MCF 10A (cell line): ENCODE measurements at regions not wholly inside any gene's neighbourhood (a gene's known extent, or its start where the extent isn't known, plus 50 kb on each side); places are given as distances from the start of the nearest gene placed in this dataset.
A peak's percentile ranks its signal among the peaks of the same experiment; 100 is the strongest.

Source experiments
- BruUV-seq: library from RNA; stranded (reverse); fragments of 400-500 nt; replicated peaks from 2 replicates; lab custom pipeline; 2021; lab: Mats Ljungman, UMichigan
- CTCF ChIA-PET: fragments of 300-600 bp; sonication (Branson Sonifier 250); formaldehyde crosslinking; extraction: SDS; loops from one replicate; lab custom pipeline; 2021; ENCODE audit warnings: antibody characterized with exemption, inconsistent platforms; lab: Yijun Ruan, JAX
- POLR2A ChIA-PET: fragments of 300-600, 350-650 bp; sonication (Branson Sonifier 250); formaldehyde crosslinking; extraction: SDS; loops from one replicate; lab custom pipeline; 2020; ENCODE audit warnings: antibody characterized with exemption, inconsistent platforms; lab: Yijun Ruan, JAX
- DNase-seq: peaks from one replicate; pipeline ENCODE4 v3.0.0-alpha.2; 2018; ENCODE audit not compliant: unreplicated experiment
- H3K27ac Mint-ChIP-seq: one replicate; pipeline ENCODE4 v1.8.0; 2022; ENCODE audit warnings: mild to moderate bottlenecking, low read depth, mixed read lengths; ENCODE audit not compliant: unreplicated experiment
- H3K27me3 Mint-ChIP-seq: one replicate; pipeline ENCODE4 v1.8.0; 2022; ENCODE audit warnings: mixed read lengths; ENCODE audit not compliant: insufficient read depth, unreplicated experiment
- H3K36me3 Mint-ChIP-seq: one replicate; pipeline ENCODE4 v1.8.0; 2022; ENCODE audit warnings: mild to moderate bottlenecking, moderate library complexity, mixed read lengths; ENCODE audit not compliant: insufficient read depth, unreplicated experiment
- H3K4me1 Mint-ChIP-seq: one replicate; pipeline ENCODE4 v1.8.0; 2022; ENCODE audit warnings: mixed read lengths; ENCODE audit not compliant: insufficient read depth, unreplicated experiment
- H3K4me3 Mint-ChIP-seq: one replicate; pipeline ENCODE4 v1.8.0; 2022; ENCODE audit warnings: mild to moderate bottlenecking, moderate library complexity, mixed read lengths; ENCODE audit not compliant: unreplicated experiment
- H3K9me3 Mint-ChIP-seq: one replicate; pipeline ENCODE4 v1.8.0; 2022; ENCODE audit warnings: mixed read lengths; ENCODE audit not compliant: unreplicated experiment
- CTCF ChIP-seq: fragments of 200-600 bp; IDR thresholded peaks from one replicate; pipeline ENCODE4 v1.8.0; 2022; ENCODE audit warnings: antibody characterized with exemption, mild to moderate bottlenecking; ENCODE audit not compliant: unreplicated experiment
- intact Hi-C: fragments of 100-400 bp; cut with micrococcal nuclease; formaldehyde crosslinking; loops from 2 replicates; pipeline ENCODE4 v1.14.1; 2022

- intact Hi-C loops = no loop called here
- Mint-ChIP-seq H3K4me3 (no peak overlapping the region), H3K27me3 (no peaks in the 10 kb centered on the region), H3K4me1 (peaks cover 5% of the 10 kb centered on the region), H3K9me3 (peaks cover 8% of the 10 kb centered on the region), H3K27ac (no peak overlapping the region), H3K36me3 (no peaks in the 10 kb centered on the region)
- TF ChIP-seq CTCF = no peak
- BruUV-seq = no TSS peak
- CTCF ChIA-PET = interaction anchor here (0.7 to 1.1 kb wide), 2 partner anchors 32 to 51 kb away, joined by 3 read pairs; no protein-coding TSS in a partner anchor
- POLR2A ChIA-PET = interaction anchor here (0.7 to 1.4 kb wide), 3 partner anchors 11 to 360 kb away, joined by 3 read pairs; no protein-coding TSS in a partner anchor
- no peak for DNase-seq
Observed at GRCh38 chr5:77937015-77937908, 161.1 kb upstream of the TBCA start.

GRCh38 chr5:77936365-77936693 is 160.2 kb upstream of the TBCA start:
- intact Hi-C loops = no loop called here
- H3K27me3 Mint-ChIP-seq = no peaks in the 10 kb centered on the region
- peaks cover 8% of the 10 kb centered on the region for H3K9me3 Mint-ChIP-seq
- no peak overlapping the region for H3K4me3 Mint-ChIP-seq
- DNase-seq = no peak
- peaks cover 5% of the 10 kb centered on the region for H3K4me1 Mint-ChIP-seq
- ChIA-PET CTCF (interaction anchor here (0.7 kb wide), 1 partner anchor 52 kb away, joined by 3 read pairs; no protein-coding TSS in a partner anchor), POLR2A (interaction anchor here (1.4 kb wide), 1 partner anchor 12 kb away, joined by 3 read pairs; no protein-coding TSS in a partner anchor)
- no TSS peak for BruUV-seq
- no peaks in the 10 kb centered on the region for H3K36me3 Mint-ChIP-seq
- no peak overlapping the region for H3K27ac Mint-ChIP-seq
- no peak for TF ChIP-seq CTCF

GRCh38 chr5:77935506-77936364 is 159.6 kb upstream of the TBCA start:
- Mint-ChIP-seq H3K4me3 (no peak overlapping the region), H3K27me3 (no peaks in the 10 kb centered on the region), H3K4me1 (peaks cover 5% of the 10 kb centered on the region), H3K27ac (no peak overlapping the region), H3K9me3 (peaks cover 8% of the 10 kb centered on the region), H3K36me3 (no peaks in the 10 kb centered on the region)
- intact Hi-C loops = no loop called here
- CTCF ChIA-PET = no interaction called here
- POLR2A ChIA-PET = interaction anchor here (1.4 kb wide), 1 partner anchor 13 kb away, joined by 3 read pairs; no protein-coding TSS in a partner anchor
- DNase-seq = peak; percentile 5
- no peak for TF ChIP-seq CTCF
- no TSS peak for BruUV-seq
